ENCODE measurements at regions not wholly inside any gene's neighbourhood (a gene's known extent, or its start where the extent isn't known, plus 50 kb on each side); places are given as distances from the start of the nearest gene placed in this dataset.

DNA sequence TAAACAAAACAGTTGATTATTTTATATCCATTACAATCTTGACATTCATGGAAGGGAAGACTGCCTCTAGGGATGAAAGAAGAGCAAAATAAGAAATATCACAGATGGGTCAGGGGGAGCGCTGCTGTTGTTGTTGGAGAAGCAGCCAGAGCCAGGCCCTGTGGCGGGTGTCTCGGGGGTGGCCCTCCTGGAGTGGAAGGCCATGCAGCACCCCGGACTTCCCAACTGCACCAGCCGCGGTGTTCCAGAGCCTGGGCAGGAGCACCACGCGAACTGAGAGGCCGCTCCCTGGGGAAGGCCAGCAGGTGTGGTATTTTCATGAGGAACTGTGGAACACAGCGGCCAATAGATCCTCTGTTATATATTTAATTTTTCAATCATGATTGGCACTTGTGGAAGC, 72.4 kb upstream of the VSTM2A start:
- Histone ChIP-seq H3K27ac (ENCODE audit: insufficient read depth, low read length) (no peak overlapping the region), H3K4me1 (ENCODE audit: control insufficient read depth, insufficient read depth, low read length) (no peaks in the 10 kb centered on the region), H3K18ac (ENCODE audit: low read depth, low read length) (no peak overlapping the region), H2AK5ac (ENCODE audit: low read depth, low read length) (no peak overlapping the region), H2AFZ (replicated peaks; ENCODE audit: low read length, poor library complexity) (no peak overlapping the region), H3K9ac (ENCODE audit: low read depth, low read length) (no peak overlapping the region), H3K4me2 (ENCODE audit: low read depth, low read length) (no peak overlapping the region), H4K91ac (ENCODE audit: insufficient read depth, low read depth, low read length) (no peak overlapping the region), H2BK20ac (ENCODE audit: low read depth, low read length) (no peak overlapping the region), H3K9me1 (ENCODE audit: insufficient read depth, low read length) (no peaks in the 10 kb centered on the region), H3K36me3 (ENCODE audit: control insufficient read depth, insufficient read depth, low read length) (no peaks in the 10 kb centered on the region), H4K8ac (ENCODE audit: low read depth in 2 of 2, low read length in 2 of 2) (no peak overlapping the region), H3K56ac (ENCODE audit: extremely low read depth, insufficient read depth, low read length) (no peak overlapping the region), H2AK9ac (replicated peaks; ENCODE audit: low read depth, low read length, poor library complexity) (no peak overlapping the region), H3K79me1 (ENCODE audit: low read depth in 1 of 2, low read length in 2 of 2) (no peaks in the 10 kb centered on the region), H3K4me3 (ENCODE audit: insufficient read depth, low read depth, low read length) (no peak overlapping the region), H3K4ac (ENCODE audit: low read depth, low read length) (no peak overlapping the region), H3K14ac (replicated peaks; ENCODE audit: low read depth, low read length) (no peak overlapping the region), H2BK5ac (ENCODE audit: low read depth, low read length, poor library complexity, severe bottlenecking) (no peak overlapping the region), H4K5ac (ENCODE audit: low read depth, low read length) (no peak overlapping the region), H4K20me1 (ENCODE audit: insufficient read depth, low read length) (no peaks in the 10 kb centered on the region), H2BK15ac (ENCODE audit: low read depth, low read length) (no peak overlapping the region), H3K9me3 (ENCODE audit: control insufficient read depth, insufficient read depth, low read length) (peaks cover 17% of the 10 kb centered on the region), H3K23ac (ENCODE audit: low read depth, low read length) (no peak overlapping the region), H2BK120ac (ENCODE audit: low read depth, low read length) (no peak overlapping the region), H3K27me3 (ENCODE audit: control insufficient read depth, insufficient read depth, low read length) (no peaks in the 10 kb centered on the region)
- BruUV-seq (replicated peaks), result no TSS peak
- dilution Hi-C loops (cut with HindIII; ENCODE audit: low sequenced_read_pairs, unreplicated experiment) (no loop called here), in situ Hi-C loops (cut with MboI; ENCODE audit: low sequenced_read_pairs) (no loop called here), intact Hi-C loops (cut with micrococcal nuclease) (no loop called here)
- ChIA-PET POLR2A (ENCODE audit: unreplicated experiment) (no interaction called here), CTCF (no interaction called here)
- ATAC-seq (ENCODE audit: low read depth) (no peak), DNase-seq (no peak)
- 67% methylated on average over 1 of the region's 10 CpGs; no CpG with 5 or more reads in 1 of the 2 experiments for WGBS, 2 experiments (ENCODE audit: extremely low coverage in 2 of 2, insufficient read length in 1 of 2)
- TF ChIP-seq FOS (IDR thresholded peaks at IDR 0.05; ENCODE audit: low read depth, low read length) (no peak), CEBPB (IDR thresholded peaks at IDR 0.05; ENCODE audit: low read depth, low read length) (no peak), MXI1 (IDR thresholded peaks at IDR 0.05; ENCODE audit: borderline replicate concordance, low read depth, low read length) (no peak), BHLHE40 (IDR thresholded peaks at IDR 0.05; ENCODE audit: low read depth, low read length) (no peak), MAFK (IDR thresholded peaks at IDR 0.05; ENCODE audit: low read depth, low read length) (no peak), POLR2A (IDR thresholded peaks at IDR 0.05; ENCODE audit: low read depth, low read length) (no peak), NFE2L2 (IDR thresholded peaks at IDR 0.05; ENCODE audit: low read depth, low read length) (no peak), CHD1 (IDR thresholded peaks at IDR 0.05; ENCODE audit: low read depth, low read length) (no peak), SMC3 (IDR thresholded peaks at IDR 0.05; ENCODE audit: low read depth, low read length) (no peak), RFX5 (IDR thresholded peaks at IDR 0.05; ENCODE audit: low read depth, low read length) (no peak), RCOR1 (IDR thresholded peaks at IDR 0.05; ENCODE audit: insufficient replicate concordance, low read length) (no peak), MAZ (IDR thresholded peaks at IDR 0.05; ENCODE audit: borderline replicate concordance, low read depth, low read length) (no peak), RAD21 (IDR thresholded peaks at IDR 0.05; ENCODE audit: low read length) (no peak)
- TF ChIP-seq, protein P1, sequence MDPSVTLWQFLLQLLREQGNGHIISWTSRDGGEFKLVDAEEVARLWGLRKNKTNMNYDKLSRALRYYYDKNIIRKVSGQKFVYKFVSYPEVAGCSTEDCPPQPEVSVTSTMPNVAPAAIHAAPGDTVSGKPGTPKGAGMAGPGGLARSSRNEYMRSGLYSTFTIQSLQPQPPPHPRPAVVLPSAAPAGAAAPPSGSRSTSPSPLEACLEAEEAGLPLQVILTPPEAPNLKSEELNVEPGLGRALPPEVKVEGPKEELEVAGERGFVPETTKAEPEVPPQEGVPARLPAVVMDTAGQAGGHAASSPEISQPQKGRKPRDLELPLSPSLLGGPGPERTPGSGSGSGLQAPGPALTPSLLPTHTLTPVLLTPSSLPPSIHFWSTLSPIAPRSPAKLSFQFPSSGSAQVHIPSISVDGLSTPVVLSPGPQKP (IDR thresholded peaks at IDR 0.05; ENCODE audit: borderline replicate concordance, low read depth, low read length), result no peak
- TF ChIP-seq, protein P2, sequence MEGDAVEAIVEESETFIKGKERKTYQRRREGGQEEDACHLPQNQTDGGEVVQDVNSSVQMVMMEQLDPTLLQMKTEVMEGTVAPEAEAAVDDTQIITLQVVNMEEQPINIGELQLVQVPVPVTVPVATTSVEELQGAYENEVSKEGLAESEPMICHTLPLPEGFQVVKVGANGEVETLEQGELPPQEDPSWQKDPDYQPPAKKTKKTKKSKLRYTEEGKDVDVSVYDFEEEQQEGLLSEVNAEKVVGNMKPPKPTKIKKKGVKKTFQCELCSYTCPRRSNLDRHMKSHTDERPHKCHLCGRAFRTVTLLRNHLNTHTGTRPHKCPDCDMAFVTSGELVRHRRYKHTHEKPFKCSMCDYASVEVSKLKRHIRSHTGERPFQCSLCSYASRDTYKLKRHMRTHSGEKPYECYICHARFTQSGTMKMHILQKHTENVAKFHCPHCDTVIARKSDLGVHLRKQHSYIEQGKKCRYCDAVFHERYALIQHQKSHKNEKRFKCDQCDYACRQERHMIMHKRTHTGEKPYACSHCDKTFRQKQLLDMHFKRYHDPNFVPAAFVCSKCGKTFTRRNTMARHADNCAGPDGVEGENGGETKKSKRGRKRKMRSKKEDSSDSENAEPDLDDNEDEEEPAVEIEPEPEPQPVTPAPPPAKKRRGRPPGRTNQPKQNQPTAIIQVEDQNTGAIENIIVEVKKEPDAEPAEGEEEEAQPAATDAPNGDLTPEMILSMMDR (conservative IDR thresholded peaks at IDR 0.05; ENCODE audit: low read depth, low read length), result no peak
- TF ChIP-seq, protein P3, sequence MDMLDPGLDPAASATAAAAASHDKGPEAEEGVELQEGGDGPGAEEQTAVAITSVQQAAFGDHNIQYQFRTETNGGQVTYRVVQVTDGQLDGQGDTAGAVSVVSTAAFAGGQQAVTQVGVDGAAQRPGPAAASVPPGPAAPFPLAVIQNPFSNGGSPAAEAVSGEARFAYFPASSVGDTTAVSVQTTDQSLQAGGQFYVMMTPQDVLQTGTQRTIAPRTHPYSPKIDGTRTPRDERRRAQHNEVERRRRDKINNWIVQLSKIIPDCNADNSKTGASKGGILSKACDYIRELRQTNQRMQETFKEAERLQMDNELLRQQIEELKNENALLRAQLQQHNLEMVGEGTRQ (IDR thresholded peaks at IDR 0.05; ENCODE audit: low read depth, low read length), result no peak
